HEK293 (cell line): ENCODE measurements at regions not wholly inside any gene's neighbourhood (a gene's known extent, or its start where the extent isn't known, plus 50 kb on each side); places are given as distances from the start of the nearest gene placed in this dataset.

Experiments
- CTCF ChIA-PET: fragments of 350-600 bp; formaldehyde crosslinking; extraction: SDS; loops from one replicate; lab custom pipeline; 2021; ENCODE audit warnings: antibody characterized with exemption; lab: Yijun Ruan, JAX
- POLR2A ChIA-PET: fragments of 300-600 bp; formaldehyde crosslinking; extraction: SDS; loops from one replicate; lab custom pipeline; 2020; ENCODE audit warnings: antibody characterized with exemption, inconsistent platforms; lab: Yijun Ruan, JAX
- H3K27ac ChIP-seq: fragments of 200-500 bp; sonication (Bioruptor generic); 2 replicates; pipeline ENCODE4 v1.5.1; 2014; ENCODE audit warnings: low read depth, low read length, control low read depth, inconsistent platforms; ENCODE audit errors: extremely low read depth
- H3K36me3 ChIP-seq, 2 experiments: fragments of 200-500 bp in 1 of 2; sonication (Bioruptor generic) in 1 of 2; 1 replicate in 1 of 2; 2 replicates in 1 of 2; pipeline ENCODE4 v1.5.1; 2014 to 2017; ENCODE audit warnings: inconsistent platforms in 2 of 2, low read length in 2 of 2; ENCODE audit not compliant: control insufficient read depth in 2 of 2, insufficient read depth in 1 of 2
- H3K4me1 ChIP-seq: fragments of 200-500 bp; sonication (Bioruptor generic); 2 replicates; pipeline ENCODE4 v1.5.1; 2014; ENCODE audit warnings: mild to moderate bottlenecking, low read length, inconsistent platforms; ENCODE audit not compliant: control insufficient read depth, insufficient read depth
- H3K4me3 ChIP-seq: 2 replicates; pipeline ENCODE4 v1.5.1; 2011; ENCODE audit warnings: low read depth, mild to moderate bottlenecking, control low read depth, low read length, moderate library complexity
- H3K9me3 ChIP-seq: fragments of 200-500 bp; sonication (Bioruptor generic); 2 replicates; pipeline ENCODE4 v1.5.1; 2014; ENCODE audit warnings: low read depth, low read length, inconsistent platforms; ENCODE audit not compliant: control insufficient read depth, insufficient read depth
- BCL11A ChIP-seq: fragments of 450-650 bp; formaldehyde crosslinking; IDR thresholded peaks from 2 replicates; pipeline ENCODE4 v1.5.1; 2016; ENCODE audit warnings: low read depth, missing biosample characterization, missing genetic modification characterization
- EGR2 ChIP-seq: fragments of 450-650 bp; formaldehyde crosslinking; IDR thresholded peaks from 2 replicates; pipeline ENCODE4 v1.5.1; 2016; ENCODE audit warnings: low read depth, missing biosample characterization, missing genetic modification characterization
- KLF17 ChIP-seq: fragments of 450-650 bp; formaldehyde crosslinking; IDR thresholded peaks from 2 replicates; pipeline ENCODE4 v1.5.1; 2016; ENCODE audit warnings: missing biosample characterization, missing genetic modification characterization
- MEIS1 ChIP-seq: sonication (generic); formaldehyde crosslinking; IDR thresholded peaks from 2 replicates; pipeline ENCODE4 v1.8.1; 2022; ENCODE audit warnings: missing genetic modification reagents, mild to moderate bottlenecking, borderline replicate concordance
- MZF1 ChIP-seq: fragments of 450-650 bp; formaldehyde crosslinking; IDR thresholded peaks from 2 replicates; pipeline ENCODE4 v1.5.1; 2017; ENCODE audit warnings: missing biosample characterization, missing genetic modification characterization, borderline replicate concordance
- RBAK ChIP-seq: fragments of 450-650 bp; formaldehyde crosslinking; IDR thresholded peaks from 2 replicates; pipeline ENCODE4 v1.5.1; 2016; ENCODE audit warnings: missing biosample characterization, missing genetic modification characterization
- TRIM28 ChIP-seq: IDR thresholded peaks from 2 replicates; pipeline ENCODE4 v1.6.1; 2011; ENCODE audit warnings: low read length, control low read depth, borderline replicate concordance
- ZBTB1 ChIP-seq: fragments of 450-650 bp; formaldehyde crosslinking; IDR thresholded peaks from 2 replicates; pipeline ENCODE4 v1.5.1; 2016; ENCODE audit warnings: missing biosample characterization, missing genetic modification characterization
- ZBTB17 ChIP-seq: fragments of 450-650 bp; formaldehyde crosslinking; IDR thresholded peaks from 2 replicates; pipeline ENCODE4 v1.5.1; 2016; ENCODE audit warnings: missing biosample characterization, missing genetic modification characterization
- ZBTB48 ChIP-seq: fragments of 450-650 bp; formaldehyde crosslinking; IDR thresholded peaks from 2 replicates; pipeline ENCODE4 v1.5.1; 2016; ENCODE audit warnings: missing biosample characterization, missing genetic modification characterization
- ZFP69B ChIP-seq: fragments of 450-650 bp; formaldehyde crosslinking; IDR thresholded peaks from 2 replicates; pipeline ENCODE4 v1.5.1; 2016; ENCODE audit warnings: missing biosample characterization, missing genetic modification characterization
- ZNF146 ChIP-seq: fragments of 450-650 bp; formaldehyde crosslinking; IDR thresholded peaks from 2 replicates; pipeline ENCODE4 v1.5.1; 2016; ENCODE audit warnings: missing biosample characterization, missing genetic modification characterization
- ZNF239 ChIP-seq: fragments of 450-650 bp; formaldehyde crosslinking; IDR thresholded peaks from 2 replicates; pipeline ENCODE4 v1.5.1; 2016; ENCODE audit warnings: missing biosample characterization, missing genetic modification characterization
- ZNF335 ChIP-seq: fragments of 450-650 bp; formaldehyde crosslinking; conservative IDR thresholded peaks from 2 replicates; pipeline ENCODE4 v1.5.1; 2016; ENCODE audit warnings: missing biosample characterization, missing genetic modification characterization
- ZNF391 ChIP-seq: fragments of 450-650 bp; formaldehyde crosslinking; IDR thresholded peaks from 2 replicates; pipeline ENCODE4 v1.5.1; 2016; ENCODE audit warnings: low read depth, missing biosample characterization, missing genetic modification characterization, borderline replicate concordance
- ZNF426 ChIP-seq: fragments of 450-650 bp; formaldehyde crosslinking; IDR thresholded peaks from 2 replicates; pipeline ENCODE4 v1.5.1; 2017; ENCODE audit warnings: missing biosample characterization, missing genetic modification characterization, mild to moderate bottlenecking, inconsistent platforms, moderate library complexity
- ZNF549 ChIP-seq: fragments of 450-650 bp; IDR thresholded peaks from 2 replicates; pipeline ENCODE4 v1.5.1; 2018; ENCODE audit warnings: missing biosample characterization, missing genetic modification characterization, mild to moderate bottlenecking, inconsistent platforms, moderate library complexity
- ZNF600 ChIP-seq: fragments of 450-650 bp; formaldehyde crosslinking; IDR thresholded peaks from 2 replicates; pipeline ENCODE4 v1.5.1; 2016; ENCODE audit warnings: missing biosample characterization, missing genetic modification characterization
- ZNF660 ChIP-seq: fragments of 450-650 bp; IDR thresholded peaks from 2 replicates; pipeline ENCODE4 v1.5.1; 2018; ENCODE audit warnings: missing biosample characterization, mild to moderate bottlenecking, missing genetic modification characterization
- ZNF837 ChIP-seq: fragments of 450-650 bp; formaldehyde crosslinking; IDR thresholded peaks from 2 replicates; pipeline ENCODE4 v1.5.1; 2016; ENCODE audit warnings: missing biosample characterization, missing genetic modification characterization
- ZNF843 ChIP-seq: fragments of 450-650 bp; formaldehyde crosslinking; IDR thresholded peaks from 2 replicates; pipeline ENCODE4 v1.5.1; 2016; ENCODE audit warnings: missing biosample characterization, missing genetic modification characterization
- ZSCAN30 ChIP-seq: fragments of 450-650 bp; IDR thresholded peaks from 2 replicates; pipeline ENCODE4 v1.5.1; 2018; ENCODE audit warnings: missing biosample characterization, mild to moderate bottlenecking, missing genetic modification characterization, moderate library complexity
- ZSCAN5A ChIP-seq: fragments of 450-650 bp; formaldehyde crosslinking; IDR thresholded peaks from 2 replicates; pipeline ENCODE4 v1.5.1; 2016; ENCODE audit warnings: missing biosample characterization, missing genetic modification characterization
- TF ChIP-seq, protein P1 (sequence below): fragments of 450-650 bp; formaldehyde crosslinking; IDR thresholded peaks from 2 replicates; pipeline ENCODE4 v1.5.1; 2016; ENCODE audit warnings: missing biosample characterization, missing genetic modification characterization
- TF ChIP-seq, protein P2 (sequence below): fragments of 450-650 bp; formaldehyde crosslinking; IDR thresholded peaks from 2 replicates; pipeline ENCODE4 v1.5.1; 2016; ENCODE audit warnings: missing biosample characterization, missing genetic modification characterization
- TF ChIP-seq, protein P3 (sequence below): fragments of 450-650 bp; formaldehyde crosslinking; IDR thresholded peaks from 2 replicates; pipeline ENCODE4 v1.5.1; 2016; ENCODE audit warnings: missing biosample characterization, missing genetic modification characterization

GRCh38 chr5:124952079-124952478, 205.6 kb upstream of the ZNF608 start:
- no peak for TF ChIP-seq ZNF843
- no peak for TF ChIP-seq BCL11A (tag by site-specific recombination)
- no peak for TF ChIP-seq EGR2 (tag by site-specific recombination)
- TF ChIP-seq ZNF146 (tag by site-specific recombination): no peak
- TF ChIP-seq ZNF391 (tag by site-specific recombination): no peak
- TF ChIP-seq ZNF335 (tag by site-specific recombination): no peak
- no peak for TF ChIP-seq RBAK
- no peak for TF ChIP-seq ZNF837 (tag by site-specific recombination)
- TF ChIP-seq, protein P1, sequence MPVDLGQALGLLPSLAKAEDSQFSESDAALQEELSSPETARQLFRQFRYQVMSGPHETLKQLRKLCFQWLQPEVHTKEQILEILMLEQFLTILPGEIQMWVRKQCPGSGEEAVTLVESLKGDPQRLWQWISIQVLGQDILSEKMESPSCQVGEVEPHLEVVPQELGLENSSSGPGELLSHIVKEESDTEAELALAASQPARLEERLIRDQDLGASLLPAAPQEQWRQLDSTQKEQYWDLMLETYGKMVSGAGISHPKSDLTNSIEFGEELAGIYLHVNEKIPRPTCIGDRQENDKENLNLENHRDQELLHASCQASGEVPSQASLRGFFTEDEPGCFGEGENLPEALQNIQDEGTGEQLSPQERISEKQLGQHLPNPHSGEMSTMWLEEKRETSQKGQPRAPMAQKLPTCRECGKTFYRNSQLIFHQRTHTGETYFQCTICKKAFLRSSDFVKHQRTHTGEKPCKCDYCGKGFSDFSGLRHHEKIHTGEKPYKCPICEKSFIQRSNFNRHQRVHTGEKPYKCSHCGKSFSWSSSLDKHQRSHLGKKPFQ: no peak
- TF ChIP-seq, all 188 proteins: peak for 0
- no peak overlapping the region for H3K27ac ChIP-seq
- CTCF ChIA-PET: interaction anchor here (0.7 kb wide), 1 partner anchor 76 kb away, joined by 4 read pairs; no protein-coding TSS in a partner anchor
- H3K4me3 ChIP-seq: no peak overlapping the region
- POLR2A ChIA-PET: interaction anchor here (0.7 kb wide), 2 partner anchors 41 to 97 kb away, joined by 4 to 5 read pairs; no protein-coding TSS in a partner anchor
- no peaks in the 10 kb centered on the region for H3K36me3 ChIP-seq
- peaks cover 20% of the 10 kb centered on the region for H3K4me1 ChIP-seq
- no peaks in the 10 kb centered on the region for H3K9me3 ChIP-seq

DNA sequence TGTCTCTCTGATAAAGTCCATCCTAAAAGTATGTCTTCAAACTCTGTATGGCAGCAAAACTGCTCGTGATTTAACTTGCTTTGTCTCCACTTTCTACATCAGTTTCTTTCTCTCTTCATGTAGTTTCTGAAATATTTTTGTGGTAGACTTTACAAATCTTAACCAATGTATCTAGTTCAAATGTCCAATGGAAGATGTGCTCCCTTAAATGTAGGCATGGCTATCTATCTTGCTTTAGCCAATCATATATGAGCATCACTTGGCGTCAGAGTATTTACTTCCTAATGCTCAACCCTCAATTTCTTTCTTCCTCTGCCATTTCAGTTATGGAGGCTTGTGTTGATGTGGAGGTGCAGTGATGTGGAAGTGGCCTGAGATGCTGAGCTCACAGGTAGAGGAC, 206.1 kb upstream of the ZNF608 start:
- TF ChIP-seq, protein P2, sequence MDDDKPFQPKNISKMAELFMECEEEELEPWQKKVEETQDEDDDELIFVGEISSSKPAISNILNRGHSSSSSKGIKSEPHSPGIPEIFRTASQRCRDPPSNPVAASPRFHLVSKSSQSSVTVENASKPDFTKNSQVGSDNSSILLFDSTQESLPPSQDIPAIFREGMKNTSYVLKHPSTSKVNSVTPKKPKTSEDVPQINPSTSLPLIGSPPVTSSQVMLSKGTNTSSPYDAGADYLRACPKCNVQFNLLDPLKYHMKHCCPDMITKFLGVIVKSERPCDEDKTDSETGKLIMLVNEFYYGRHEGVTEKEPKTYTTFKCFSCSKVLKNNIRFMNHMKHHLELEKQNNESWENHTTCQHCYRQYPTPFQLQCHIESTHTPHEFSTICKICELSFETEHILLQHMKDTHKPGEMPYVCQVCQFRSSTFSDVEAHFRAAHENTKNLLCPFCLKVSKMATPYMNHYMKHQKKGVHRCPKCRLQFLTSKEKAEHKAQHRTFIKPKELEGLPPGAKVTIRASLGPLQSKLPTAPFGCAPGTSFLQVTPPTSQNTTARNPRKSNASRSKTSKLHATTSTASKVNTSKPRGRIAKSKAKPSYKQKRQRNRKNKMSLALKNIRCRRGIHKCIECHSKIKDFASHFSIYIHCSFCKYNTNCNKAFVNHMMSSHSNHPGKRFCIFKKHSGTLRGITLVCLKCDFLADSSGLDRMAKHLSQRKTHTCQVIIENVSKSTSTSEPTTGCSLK: no peak
- TF ChIP-seq ZBTB17 (no peak), ZNF600 (tag by site-specific recombination) (no peak), ZFP69B (tag by site-specific recombination) (no peak), MEIS1 (no peak), TRIM28 (no peak), ZNF426 (tag by site-specific recombination) (no peak), ZBTB48 (tag by site-specific recombination) (no peak), MZF1 (no peak), KLF17 (tag by site-specific recombination) (no peak), ZNF549 (tag by site-specific recombination) (no peak), ZSCAN5A (tag by site-specific recombination) (no peak), ZSCAN30 (tag by site-specific recombination) (no peak), ZNF660 (no peak), ZBTB1 (no peak), ZNF239 (tag by site-specific recombination) (no peak)
- TF ChIP-seq, protein P3, sequence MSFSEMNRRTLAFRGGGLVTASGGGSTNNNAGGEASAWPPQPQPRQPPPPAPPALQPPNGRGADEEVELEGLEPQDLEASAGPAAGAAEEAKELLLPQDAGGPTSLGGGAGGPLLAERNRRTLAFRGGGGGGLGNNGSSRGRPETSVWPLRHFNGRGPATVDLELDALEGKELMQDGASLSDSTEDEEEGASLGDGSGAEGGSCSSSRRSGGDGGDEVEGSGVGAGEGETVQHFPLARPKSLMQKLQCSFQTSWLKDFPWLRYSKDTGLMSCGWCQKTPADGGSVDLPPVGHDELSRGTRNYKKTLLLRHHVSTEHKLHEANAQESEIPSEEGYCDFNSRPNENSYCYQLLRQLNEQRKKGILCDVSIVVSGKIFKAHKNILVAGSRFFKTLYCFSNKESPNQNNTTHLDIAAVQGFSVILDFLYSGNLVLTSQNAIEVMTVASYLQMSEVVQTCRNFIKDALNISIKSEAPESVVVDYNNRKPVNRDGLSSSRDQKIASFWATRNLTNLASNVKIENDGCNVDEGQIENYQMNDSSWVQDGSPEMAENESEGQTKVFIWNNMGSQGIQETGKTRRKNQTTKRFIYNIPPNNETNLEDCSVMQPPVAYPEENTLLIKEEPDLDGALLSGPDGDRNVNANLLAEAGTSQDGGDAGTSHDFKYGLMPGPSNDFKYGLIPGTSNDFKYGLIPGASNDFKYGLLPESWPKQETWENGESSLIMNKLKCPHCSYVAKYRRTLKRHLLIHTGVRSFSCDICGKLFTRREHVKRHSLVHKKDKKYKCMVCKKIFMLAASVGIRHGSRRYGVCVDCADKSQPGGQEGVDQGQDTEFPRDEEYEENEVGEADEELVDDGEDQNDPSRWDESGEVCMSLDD (tag by site-specific recombination): no peak
- no peaks in the 10 kb centered on the region for H3K36me3 ChIP-seq
- ChIA-PET POLR2A (no interaction called here), CTCF (interaction anchor here (0.6 to 0.7 kb wide), 2 partner anchors 76 to 370 kb away, joined by 4 read pairs; no protein-coding TSS in a partner anchor)
- H3K4me3 ChIP-seq: no peak overlapping the region
- peaks cover 20% of the 10 kb centered on the region for H3K4me1 ChIP-seq
- H3K9me3 ChIP-seq: no peaks in the 10 kb centered on the region
- no peak overlapping the region for H3K27ac ChIP-seq
